Lower lobe of right lung (tissue), 2 donors: ENCODE measurements at regions not wholly inside any gene's neighbourhood (a gene's known extent, or its start where the extent isn't known, plus 50 kb on each side); places are given as distances from the start of the nearest gene placed in this dataset.

Experiments
- ATAC-seq, 2 donors: fragments of 200-7000 bp; cut with Tn5 transposase; one replicate each; pipeline ENCODE4 v1.9.1; 2020 to 2022; ENCODE audit warnings: mild to moderate bottlenecking in 2 of 2, moderate library complexity in 2 of 2
- DNase-seq: peaks from one replicate; pipeline ENCODE4 v3.0.0-alpha.2; 2020
- H3K27ac ChIP-seq: fragments of 200-600 bp; one replicate; pipeline ENCODE4 v1.8.0; 2022
- H3K27me3 ChIP-seq: fragments of 200-600 bp; one replicate; pipeline ENCODE4 v1.8.0; 2022; ENCODE audit warnings: low read depth
- H3K36me3 ChIP-seq: fragments of 200-600 bp; one replicate; pipeline ENCODE4 v1.8.0; 2022; ENCODE audit warnings: mild to moderate bottlenecking
- H3K4me1 ChIP-seq: fragments of 200-600 bp; one replicate; pipeline ENCODE4 v1.8.0; 2022
- H3K4me3 ChIP-seq: fragments of 200-600 bp; one replicate; pipeline ENCODE4 v1.8.0; 2022; ENCODE audit warnings: mild to moderate bottlenecking
- H3K9me3 ChIP-seq: fragments of 200-600 bp; one replicate; pipeline ENCODE4 v1.8.0; 2022
- intact Hi-C: fragments of 100-400 bp; cut with DNase I; formaldehyde crosslinking; loops from one replicate; pipeline ENCODE4 v1.11.0; 2022
- TF ChIP-seq, protein P1 (sequence below): fragments of 200-600 bp; IDR thresholded peaks from one replicate; pipeline ENCODE4 v1.8.0; 2022; ENCODE audit warnings: antibody characterized with exemption, mild to moderate bottlenecking
- donor health status: DM: no; HTN: yes; CAD: no; lungs with severe emphysema.

DNA sequence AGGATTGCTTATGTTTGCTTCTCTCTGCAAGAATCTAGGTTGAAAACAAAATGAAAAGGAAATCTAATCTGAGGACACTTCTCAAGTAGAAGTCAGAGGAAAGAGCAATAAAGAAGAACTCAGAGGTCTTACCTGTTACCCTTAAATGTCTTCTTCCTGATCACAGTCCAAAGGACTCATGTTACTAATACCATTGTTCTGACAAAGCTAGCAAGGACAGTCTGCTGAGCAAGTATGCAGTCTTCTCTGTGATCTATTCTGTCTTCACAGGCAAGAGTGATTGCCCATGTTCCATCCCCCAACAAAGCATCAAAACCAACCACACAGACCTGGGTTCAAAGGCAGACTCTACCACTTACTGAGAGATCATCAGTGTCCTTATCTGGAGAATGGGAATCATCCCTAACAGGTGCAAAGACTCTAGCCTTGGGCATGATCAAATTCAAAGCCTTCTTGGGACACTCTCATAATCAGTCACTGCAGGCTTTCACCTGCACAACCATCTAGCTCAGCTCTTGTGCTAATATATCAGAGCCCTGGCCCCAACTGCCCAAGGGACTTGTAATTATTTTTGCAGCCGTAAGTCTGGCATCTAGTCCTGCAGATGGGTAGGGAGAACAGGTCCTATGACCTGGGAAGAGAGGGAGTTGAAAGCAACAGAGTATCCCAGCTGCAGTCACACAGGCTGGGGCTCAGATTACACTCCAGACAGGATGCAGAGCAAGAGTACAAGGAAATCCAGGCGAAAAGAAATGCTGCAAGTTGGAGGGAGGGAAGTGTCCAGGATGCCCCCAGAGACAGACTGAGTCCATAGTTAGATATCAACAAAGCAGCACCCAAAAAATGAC is 97.9 kb upstream of the NUDT4 start:
- Histone ChIP-seq H3K9me3 (no peaks in the 10 kb centered on the region), H3K27me3 (no peaks in the 10 kb centered on the region), H3K27ac (no peak overlapping the region), H3K4me3 (no peak overlapping the region), H3K36me3 (no peaks in the 10 kb centered on the region), H3K4me1 (no peaks in the 10 kb centered on the region)
- DNase-seq (no peak), ATAC-seq (no peak)
- TF ChIP-seq, protein P1, sequence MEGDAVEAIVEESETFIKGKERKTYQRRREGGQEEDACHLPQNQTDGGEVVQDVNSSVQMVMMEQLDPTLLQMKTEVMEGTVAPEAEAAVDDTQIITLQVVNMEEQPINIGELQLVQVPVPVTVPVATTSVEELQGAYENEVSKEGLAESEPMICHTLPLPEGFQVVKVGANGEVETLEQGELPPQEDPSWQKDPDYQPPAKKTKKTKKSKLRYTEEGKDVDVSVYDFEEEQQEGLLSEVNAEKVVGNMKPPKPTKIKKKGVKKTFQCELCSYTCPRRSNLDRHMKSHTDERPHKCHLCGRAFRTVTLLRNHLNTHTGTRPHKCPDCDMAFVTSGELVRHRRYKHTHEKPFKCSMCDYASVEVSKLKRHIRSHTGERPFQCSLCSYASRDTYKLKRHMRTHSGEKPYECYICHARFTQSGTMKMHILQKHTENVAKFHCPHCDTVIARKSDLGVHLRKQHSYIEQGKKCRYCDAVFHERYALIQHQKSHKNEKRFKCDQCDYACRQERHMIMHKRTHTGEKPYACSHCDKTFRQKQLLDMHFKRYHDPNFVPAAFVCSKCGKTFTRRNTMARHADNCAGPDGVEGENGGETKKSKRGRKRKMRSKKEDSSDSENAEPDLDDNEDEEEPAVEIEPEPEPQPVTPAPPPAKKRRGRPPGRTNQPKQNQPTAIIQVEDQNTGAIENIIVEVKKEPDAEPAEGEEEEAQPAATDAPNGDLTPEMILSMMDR: no peak
- intact Hi-C loops: no loop called here

DNA sequence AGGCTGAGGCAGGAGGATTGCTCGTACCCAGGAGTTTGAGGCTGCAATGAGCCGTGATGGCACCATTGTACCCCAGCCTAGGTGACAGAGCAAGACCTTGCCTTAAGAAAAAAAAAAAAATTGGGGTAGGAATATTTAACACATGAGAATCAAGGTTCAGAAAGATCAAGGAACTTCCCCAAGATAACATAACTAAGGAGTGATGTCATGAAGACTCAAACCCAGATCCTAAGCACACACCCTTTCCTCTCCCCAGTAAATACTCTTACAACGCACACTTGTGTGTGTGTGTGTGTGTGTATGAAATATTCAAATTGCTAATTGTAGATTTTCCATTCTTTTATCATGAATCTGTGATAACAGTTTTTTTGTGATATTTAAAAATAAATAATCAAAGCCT is 90.6 kb upstream of the NUDT4 start:
- Histone ChIP-seq H3K9me3 (no peaks in the 10 kb centered on the region), H3K27ac (no peak overlapping the region), H3K27me3 (no peaks in the 10 kb centered on the region), H3K36me3 (no peaks in the 10 kb centered on the region), H3K4me1 (no peaks in the 10 kb centered on the region), H3K4me3 (no peak overlapping the region)
- ATAC-seq (no peak), DNase-seq (no peak)
- intact Hi-C loops: no loop called here
- TF ChIP-seq, protein P1: no peak

DNA sequence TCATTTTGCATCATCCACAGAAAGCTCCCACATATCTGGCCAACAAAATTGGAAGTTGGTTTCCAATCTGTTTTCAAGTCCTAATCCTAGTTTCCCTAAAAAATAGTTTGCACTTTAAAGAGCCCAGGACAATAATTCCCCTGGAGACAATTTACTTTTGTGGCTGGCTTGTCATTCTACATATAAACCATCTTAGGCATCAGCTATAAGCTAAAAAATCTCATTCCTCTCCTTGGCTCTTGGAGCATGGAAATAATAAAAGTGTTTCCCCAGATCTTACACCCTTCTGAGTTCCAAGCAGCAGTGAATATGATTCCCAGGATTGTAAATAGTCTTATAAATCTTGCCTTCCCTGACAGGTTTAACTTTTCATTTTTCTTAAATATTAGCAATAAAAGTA is 89.1 kb upstream of the NUDT4 start:
- ATAC-seq: no peak
- DNase-seq: no peak
- Histone ChIP-seq H3K4me1 (no peaks in the 10 kb centered on the region), H3K27ac (no peak overlapping the region), H3K9me3 (no peaks in the 10 kb centered on the region), H3K4me3 (no peak overlapping the region), H3K27me3 (no peaks in the 10 kb centered on the region), H3K36me3 (no peaks in the 10 kb centered on the region)
- TF ChIP-seq, protein P1: no peak
- intact Hi-C loops: no loop called here

DNA sequence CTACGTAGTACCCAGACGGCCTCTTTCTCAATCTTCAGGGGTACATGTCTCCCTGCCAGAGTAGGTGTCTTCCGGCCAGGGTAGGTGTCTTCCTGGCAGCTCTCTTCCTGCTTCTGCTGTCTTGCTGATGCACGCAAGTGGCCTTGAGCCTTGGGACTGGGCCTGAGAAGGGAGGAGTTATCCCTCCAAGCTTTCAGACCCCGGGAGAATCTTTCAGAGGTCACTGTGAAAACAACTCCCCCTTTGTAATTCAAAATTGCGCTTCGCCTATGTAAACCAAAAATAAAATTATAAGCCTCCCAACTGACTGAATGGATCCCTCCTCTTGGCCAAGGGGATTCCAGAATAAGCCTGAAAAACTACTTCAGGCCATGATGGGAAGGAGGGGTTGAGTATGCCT is 87.3 kb upstream of the NUDT4 start:
- no peaks in the 10 kb centered on the region for H3K4me1 ChIP-seq
- intact Hi-C loops: no loop called here
- TF ChIP-seq, protein P1: no peak
- DNase-seq (no peak), ATAC-seq (no peak)
- no peaks in the 10 kb centered on the region for H3K27me3 ChIP-seq
- no peaks in the 10 kb centered on the region for H3K9me3 ChIP-seq
- no peak overlapping the region for H3K27ac ChIP-seq
- H3K4me3 ChIP-seq: no peak overlapping the region
- H3K36me3 ChIP-seq: no peaks in the 10 kb centered on the region

DNA sequence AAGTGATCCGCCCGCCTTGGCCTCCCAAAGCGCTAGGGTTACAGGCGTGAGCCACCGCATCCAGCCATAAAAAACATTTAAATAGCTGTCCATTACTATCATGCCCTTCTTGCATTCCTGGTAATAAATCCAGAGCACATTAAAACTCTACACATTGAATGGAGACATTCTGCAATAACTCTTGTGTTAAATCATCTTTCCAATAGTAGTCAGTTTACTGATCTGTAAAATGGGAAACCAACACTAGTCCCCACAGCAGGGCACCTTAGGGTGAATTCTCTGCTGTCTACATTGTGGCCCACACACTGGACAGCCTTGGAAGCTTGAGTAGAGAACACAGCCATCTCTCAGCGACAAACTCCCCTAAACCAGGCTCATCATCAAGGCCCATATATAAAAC is 85.5 kb upstream of the NUDT4 start:
- intact Hi-C loops: no loop called here
- Histone ChIP-seq H3K27me3 (no peaks in the 10 kb centered on the region), H3K9me3 (no peaks in the 10 kb centered on the region), H3K36me3 (no peaks in the 10 kb centered on the region), H3K27ac (no peak overlapping the region), H3K4me3 (no peak overlapping the region), H3K4me1 (no peaks in the 10 kb centered on the region)
- DNase-seq (no peak), ATAC-seq (no peak)
- TF ChIP-seq, protein P1: no peak
